Lower leg skin (tissue), 4 donors: ENCODE measurements at regions not wholly inside any gene's neighbourhood (a gene's known extent, or its start where the extent isn't known, plus 50 kb on each side); places are given as distances from the start of the nearest gene placed in this dataset.

Experiments
- DNase-seq, 2 donors: peaks; one replicate each; pipeline ENCODE4 v3.0.0-alpha.2; 2019; ENCODE audit warnings: low spot score in 2 of 2
- H3K4me3 ChIP-seq: fragments of 200-600 bp; sonication (generic); 2 replicates; pipeline ENCODE4 v1.5.1; 2017; ENCODE audit warnings: mild to moderate bottlenecking, low read depth; ENCODE audit not compliant: poor library complexity, severe bottlenecking
- CTCF ChIP-seq, 3 donors: fragments of 450-650 bp; IDR thresholded peaks; one replicate each; pipeline ENCODE4 v1.5.1; 2016; ENCODE audit warnings: antibody characterized with exemption in 3 of 3, mild to moderate bottlenecking in 3 of 3, moderate library complexity in 2 of 3
- POLR2A ChIP-seq, 2 donors: fragments of 450-650 bp; IDR thresholded peaks; one replicate each; pipeline ENCODE4 v1.6.1; 2016 to 2017; ENCODE audit warnings: antibody characterized with exemption in 2 of 2, mild to moderate bottlenecking in 1 of 2, moderate library complexity in 1 of 2
- WGBS, 2 donors: methylation state at CpG; one replicate each; pipeline ENCODE4 v1.1.5; 2018; 5-methylcytosine and 5-hydroxymethylcytosine counted together
- intact Hi-C: fragments of 100-400 bp; cut with DNase I; formaldehyde crosslinking; loops from one replicate; pipeline ENCODE4 v1.15.0; 2023; ENCODE audit warnings: low total_unique reads

- H3K4me3 ChIP-seq: no peak overlapping the region
- 46 to 55% methylated on average over 2 of the region's 2 CpGs for WGBS, 2 donors
- no peak for DNase-seq
- TF ChIP-seq CTCF (IDR thresholded peaks at IDR 0.05) (no peak), POLR2A (IDR thresholded peaks at IDR 0.05) (no peak)
- intact Hi-C loops: no loop called here
Observed at GRCh38 chr3:68648494-68648893, 283.9 kb downstream of the TAFA4 start.

GRCh38 chr3:68631850-68632545 lies 300.3 kb downstream of the TAFA4 start:
- TF ChIP-seq CTCF (IDR thresholded peaks at IDR 0.05) (no peak), POLR2A (IDR thresholded peaks at IDR 0.05) (no peak)
- WGBS, 2 donors: 34 to 39% methylated on average over 7 of the region's 7 CpGs
- no peak overlapping the region for H3K4me3 ChIP-seq
- intact Hi-C loops: no loop called here
- DNase-seq: no peak

DNA sequence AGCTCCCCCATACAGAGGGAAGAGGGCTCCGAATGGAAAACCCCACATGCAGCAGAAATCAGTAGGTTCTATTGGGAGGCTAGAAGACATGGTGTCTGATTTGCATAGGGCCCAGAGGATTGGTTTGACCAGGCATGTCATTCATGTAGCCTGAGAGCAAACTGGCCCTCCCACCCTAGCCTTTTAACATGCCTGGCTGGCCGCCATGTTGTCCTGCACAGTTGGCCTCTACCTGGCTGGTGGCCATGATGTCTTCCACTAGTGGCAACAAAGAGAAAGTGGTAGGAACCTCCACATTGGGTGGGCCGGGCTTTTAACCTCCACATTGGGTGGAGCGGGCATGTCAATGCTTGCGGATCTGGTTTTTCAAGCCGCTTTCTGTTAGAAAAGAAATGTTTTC lies 312.1 kb downstream of the TAFA4 start:
- intact Hi-C loops: no loop called here

GRCh38 chr3:68614087-68614486 lies 318.3 kb downstream of the TAFA4 start:
- 82 to 83% methylated on average over 6 of the region's 6 CpGs for WGBS, 2 donors
- intact Hi-C loops: no loop called here
- no peak for DNase-seq
- no peak overlapping the region for H3K4me3 ChIP-seq
- TF ChIP-seq POLR2A (IDR thresholded peaks at IDR 0.05) (no peak), CTCF (IDR thresholded peaks at IDR 0.05) (no peak)

More for the DNA sequence above, 312.1 kb downstream of the TAFA4 start:
- no peak overlapping the region for H3K4me3 ChIP-seq
- 74 to 80% methylated on average over 5 to 6 of the region's 6 CpGs for WGBS, 2 donors
- TF ChIP-seq CTCF (IDR thresholded peaks at IDR 0.05): no peak
- no peak for TF ChIP-seq POLR2A (IDR thresholded peaks at IDR 0.05)
- DNase-seq: no peak

- no peak overlapping the region for H3K4me3 ChIP-seq
- intact Hi-C loops: no loop called here
- WGBS, 2 donors: 90 to 92% methylated on average over 1 to 2 of the region's 2 CpGs
- DNase-seq: no peak
- no peak for TF ChIP-seq POLR2A (IDR thresholded peaks at IDR 0.05)
- no peak for TF ChIP-seq CTCF (IDR thresholded peaks at IDR 0.05)
Observed at GRCh38 chr3:68571321-68571720, 361.0 kb downstream of the TAFA4 start.

GRCh38 chr3:68560728-68561127 lies 371.6 kb downstream of the TAFA4 start:
- DNase-seq: no peak
- H3K4me3 ChIP-seq: no peak overlapping the region
- TF ChIP-seq POLR2A (IDR thresholded peaks at IDR 0.05): no peak
- no peak for TF ChIP-seq CTCF (IDR thresholded peaks at IDR 0.05)
- intact Hi-C loops: no loop called here
- WGBS, 2 donors: 71 to 74% methylated on average over 2 of the region's 2 CpGs
